GM06990 (cell line): ENCODE measurements at regions not wholly inside any gene's neighbourhood (a gene's known extent, or its start where the extent isn't known, plus 50 kb on each side); places are given as distances from the start of the nearest gene placed in this dataset.

Experiments used
- DNase-seq: peaks from one replicate; pipeline ENCODE4 v3.0.0-alpha.2; 2011; ENCODE audit not compliant: insufficient read length; ENCODE audit errors: extremely low read depth
- H3K27me3 ChIP-seq: replicated peaks from 2 replicates; pipeline ENCODE4 v1.6.0; 2011; ENCODE audit warnings: low read length; ENCODE audit not compliant: control insufficient read depth, insufficient read depth
- H3K36me3 ChIP-seq: 2 replicates; pipeline ENCODE4 v1.5.1; 2011; ENCODE audit warnings: low read length; ENCODE audit not compliant: control insufficient read depth, insufficient read depth
- H3K4me3 ChIP-seq: replicated peaks from 2 replicates; pipeline ENCODE4 v1.5.1; 2011; ENCODE audit warnings: low read depth, mild to moderate bottlenecking, control low read depth, low read length
- TF ChIP-seq, protein P1 (sequence below): IDR thresholded peaks from 2 replicates; pipeline ENCODE4 v1.5.1; 2011; ENCODE audit warnings: low read length, control low read depth, mild to moderate bottlenecking, inconsistent platforms; ENCODE audit not compliant: insufficient read depth, poor library complexity, severe bottlenecking

DNA sequence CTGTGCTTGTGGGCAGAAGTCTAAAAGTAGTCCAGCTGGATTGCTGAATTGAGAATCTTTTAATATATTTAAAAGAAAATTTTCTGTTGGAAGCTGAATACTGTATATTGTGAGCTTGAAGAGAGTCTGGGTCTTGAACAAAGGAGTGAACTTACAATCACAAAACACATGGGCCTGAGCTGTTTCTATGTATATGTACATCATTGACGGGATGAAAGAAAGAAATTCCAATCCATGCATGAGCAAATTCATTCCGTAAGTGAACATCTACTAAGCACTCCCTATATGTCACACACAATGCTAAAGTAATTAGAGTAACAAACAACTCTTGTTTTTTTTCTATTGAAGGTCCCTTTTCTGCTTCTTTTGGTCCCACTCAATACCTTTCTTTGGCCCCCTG lies 331.0 kb downstream of the HS3ST1 start:
- no peak for DNase-seq
- TF ChIP-seq, protein P1, sequence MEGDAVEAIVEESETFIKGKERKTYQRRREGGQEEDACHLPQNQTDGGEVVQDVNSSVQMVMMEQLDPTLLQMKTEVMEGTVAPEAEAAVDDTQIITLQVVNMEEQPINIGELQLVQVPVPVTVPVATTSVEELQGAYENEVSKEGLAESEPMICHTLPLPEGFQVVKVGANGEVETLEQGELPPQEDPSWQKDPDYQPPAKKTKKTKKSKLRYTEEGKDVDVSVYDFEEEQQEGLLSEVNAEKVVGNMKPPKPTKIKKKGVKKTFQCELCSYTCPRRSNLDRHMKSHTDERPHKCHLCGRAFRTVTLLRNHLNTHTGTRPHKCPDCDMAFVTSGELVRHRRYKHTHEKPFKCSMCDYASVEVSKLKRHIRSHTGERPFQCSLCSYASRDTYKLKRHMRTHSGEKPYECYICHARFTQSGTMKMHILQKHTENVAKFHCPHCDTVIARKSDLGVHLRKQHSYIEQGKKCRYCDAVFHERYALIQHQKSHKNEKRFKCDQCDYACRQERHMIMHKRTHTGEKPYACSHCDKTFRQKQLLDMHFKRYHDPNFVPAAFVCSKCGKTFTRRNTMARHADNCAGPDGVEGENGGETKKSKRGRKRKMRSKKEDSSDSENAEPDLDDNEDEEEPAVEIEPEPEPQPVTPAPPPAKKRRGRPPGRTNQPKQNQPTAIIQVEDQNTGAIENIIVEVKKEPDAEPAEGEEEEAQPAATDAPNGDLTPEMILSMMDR: no peak

DNA sequence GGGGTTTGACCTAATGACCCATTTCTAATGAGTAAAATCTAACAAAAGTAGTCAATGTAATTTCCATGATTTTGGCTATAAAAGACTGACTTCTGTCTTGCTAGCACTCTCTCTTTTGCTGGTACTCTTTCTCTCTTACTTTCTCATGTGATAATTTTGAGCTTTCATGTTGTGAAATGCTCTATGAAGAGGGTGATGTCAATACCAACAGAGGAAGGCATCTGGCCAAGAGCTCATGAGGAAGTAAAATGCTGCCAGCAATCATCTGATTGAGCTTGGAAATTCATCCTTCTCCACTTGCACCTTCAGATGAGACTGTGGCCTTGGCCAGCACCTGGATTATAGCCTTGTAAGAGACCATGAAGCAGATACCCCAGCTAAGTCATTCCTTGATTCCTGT lies 347.7 kb downstream of the HS3ST1 start:
- TF ChIP-seq, protein P1: no peak
- no peak for DNase-seq
- no peaks in the 10 kb centered on the region for H3K27me3 ChIP-seq
- no peak overlapping the region for H3K4me3 ChIP-seq
- no peaks in the 10 kb centered on the region for H3K36me3 ChIP-seq

More for the DNA sequence above, 331.0 kb downstream of the HS3ST1 start:
- no peaks in the 10 kb centered on the region for H3K27me3 ChIP-seq
- no peaks in the 10 kb centered on the region for H3K36me3 ChIP-seq
- H3K4me3 ChIP-seq: no peak overlapping the region

DNA sequence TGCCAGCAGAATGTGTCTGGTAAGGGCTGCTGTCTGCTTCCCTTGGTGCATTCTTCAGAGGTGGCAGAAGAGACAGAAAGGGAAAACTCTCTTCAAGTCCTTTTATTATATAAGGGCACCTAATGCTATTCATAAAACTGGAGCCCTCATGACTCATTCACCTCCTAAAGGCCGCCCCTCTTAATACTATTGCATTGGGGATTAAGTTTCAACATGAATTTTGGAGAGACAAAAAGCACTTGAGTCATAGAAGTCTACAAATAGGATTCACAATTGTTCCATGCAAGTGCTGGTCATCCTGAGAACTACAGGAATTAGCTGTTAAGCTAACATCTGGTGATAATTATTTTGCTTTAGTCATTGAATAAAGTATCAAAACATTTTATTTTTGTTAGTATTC lies 349.5 kb downstream of the HS3ST1 start:
- TF ChIP-seq, protein P1: no peak
- Histone ChIP-seq H3K4me3 (no peak overlapping the region), H3K27me3 (no peaks in the 10 kb centered on the region), H3K36me3 (no peaks in the 10 kb centered on the region)
- no peak for DNase-seq

DNA sequence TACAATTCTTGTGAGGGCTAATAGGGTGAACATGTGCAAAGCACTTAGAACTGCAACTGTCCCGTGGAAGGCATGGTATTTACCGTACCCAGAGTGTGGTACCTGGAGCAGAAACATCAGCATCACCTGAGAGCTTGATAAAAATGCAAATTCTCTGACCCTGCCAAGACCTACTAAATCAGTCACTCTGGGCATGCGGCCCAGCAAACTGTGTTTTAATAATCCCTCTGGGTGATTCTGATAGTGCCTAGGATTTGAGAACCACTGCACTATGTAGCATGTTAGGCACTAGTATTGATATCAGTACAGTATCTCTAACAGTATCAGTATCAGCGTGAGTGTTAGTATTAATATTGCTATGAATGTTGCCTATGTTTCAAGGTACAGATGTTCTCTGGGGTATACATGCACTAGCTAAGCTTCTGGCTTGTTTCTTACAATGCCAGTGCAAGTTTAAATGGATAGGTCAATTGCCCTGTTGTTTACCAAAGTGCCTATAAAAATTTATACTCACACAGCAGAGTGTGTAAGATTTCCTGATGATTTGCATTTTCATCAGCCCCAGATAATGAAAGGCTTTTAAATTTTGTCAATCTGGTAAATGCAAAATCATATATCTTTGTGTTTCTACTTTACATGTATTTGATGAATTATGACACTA lies 354.0 kb downstream of the HS3ST1 start:
- TF ChIP-seq, protein P1: no peak
- no peaks in the 10 kb centered on the region for H3K27me3 ChIP-seq
- H3K4me3 ChIP-seq: no peak overlapping the region
- no peak for DNase-seq
- no peaks in the 10 kb centered on the region for H3K36me3 ChIP-seq

DNA sequence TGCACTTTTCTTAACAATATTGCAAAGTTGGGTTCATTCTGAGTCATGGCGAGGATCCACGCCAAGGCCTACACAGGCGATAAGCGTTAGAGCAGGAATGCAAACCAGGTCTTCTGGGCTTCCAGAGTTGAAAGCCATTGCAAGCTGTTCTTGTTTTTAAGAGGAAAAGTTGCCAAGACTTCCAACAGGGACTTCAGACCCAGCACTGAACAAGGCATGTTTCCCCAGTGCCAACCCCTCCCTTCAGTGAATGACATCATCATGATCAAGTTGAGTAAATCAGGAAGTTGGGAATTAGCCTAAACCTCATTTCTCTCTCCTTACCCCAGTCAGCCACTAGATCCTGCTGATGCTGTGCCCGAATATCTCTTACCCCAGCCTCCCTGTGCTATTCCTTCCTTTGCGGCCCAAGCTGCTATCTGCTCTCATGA lies 355.1 kb downstream of the HS3ST1 start:
- Histone ChIP-seq H3K4me3 (no peak overlapping the region), H3K27me3 (no peaks in the 10 kb centered on the region), H3K36me3 (no peaks in the 10 kb centered on the region)
- no peak for DNase-seq
- TF ChIP-seq, protein P1: no peak

DNA sequence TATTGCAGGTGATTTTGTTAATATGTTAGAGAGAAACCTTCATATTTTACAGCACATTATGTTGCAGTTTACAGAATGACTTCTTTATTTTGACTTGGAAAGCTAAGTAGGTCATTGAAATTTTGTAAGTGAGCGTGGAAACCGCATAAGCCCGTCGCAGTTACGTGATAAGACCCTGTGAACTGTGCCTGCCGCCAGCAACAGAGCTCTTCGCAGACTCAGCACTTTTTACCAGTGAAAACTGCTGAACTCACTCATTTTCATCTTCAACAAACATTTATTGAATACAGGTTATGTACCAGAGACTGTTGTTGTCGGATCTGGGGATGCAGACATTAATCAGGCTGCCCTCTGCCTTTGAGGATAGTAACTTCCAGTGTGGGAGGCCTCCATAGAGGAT lies 355.7 kb downstream of the HS3ST1 start:
- Histone ChIP-seq H3K27me3 (no peaks in the 10 kb centered on the region), H3K36me3 (no peaks in the 10 kb centered on the region), H3K4me3 (no peak overlapping the region)
- no peak for DNase-seq
- TF ChIP-seq, protein P1: no peak
